K562 (cell line): ENCODE measurements at regions not wholly inside any gene's neighbourhood (a gene's known extent, or its start where the extent isn't known, plus 50 kb on each side); places are given as distances from the start of the nearest gene placed in this dataset.
A peak's percentile ranks its signal among the peaks of the same experiment; 100 is the strongest.

Experiments used
- ARNT ChIP-seq, 2 experiments: fragments of 450-650 bp; IDR thresholded peaks; 2 replicates each; pipeline ENCODE4 v1.6.1; 2016; ENCODE audit warnings: mild to moderate bottlenecking in 1 of 2
- BRF1 ChIP-seq: IDR thresholded peaks from 3 replicates; pipeline ENCODE4 v1.6.1; 2011; ENCODE audit warnings: borderline replicate concordance, mild to moderate bottlenecking; ENCODE audit not compliant: insufficient read length; ENCODE audit errors: extremely low read depth
- ELF2 ChIP-seq: fragments of 250-450 bp; sonication (Bioruptor Pico); IDR thresholded peaks from 2 replicates; pipeline ENCODE4 v1.5.0; 2021; ENCODE audit warnings: mild to moderate bottlenecking
- GTF2F1 ChIP-seq: IDR thresholded peaks from 2 replicates; pipeline ENCODE4 v1.6.1; 2011; ENCODE audit warnings: low read depth, low read length, improper control_type of control experiment
- HCFC1 ChIP-seq: IDR thresholded peaks from 2 replicates; pipeline ENCODE4 v1.6.1; 2012; ENCODE audit warnings: low read depth, low read length, improper control_type of control experiment
- MTA1 ChIP-seq: fragments of 450-650 bp; IDR thresholded peaks from 2 replicates; pipeline ENCODE4 v1.6.1; 2017; ENCODE audit warnings: borderline replicate concordance
- MXI1 ChIP-seq: IDR thresholded peaks from 2 replicates; pipeline ENCODE4 v1.6.1; 2011; ENCODE audit warnings: low read depth, mild to moderate bottlenecking, improper control_type of control experiment, low read length
- PML ChIP-seq: IDR thresholded peaks from 2 replicates; pipeline ENCODE4 v1.6.1; 2012; ENCODE audit warnings: low read length, inconsistent platforms
- RBM34 ChIP-seq: fragments of 200-400 bp; formaldehyde crosslinking; IDR thresholded peaks from 2 replicates; pipeline ENCODE4 v1.6.1; 2018; ENCODE audit warnings: low read length, borderline replicate concordance; ENCODE audit not compliant: insufficient read depth
- RFX7 ChIP-seq: fragments of 250-450 bp; sonication (Bioruptor Pico); IDR thresholded peaks from 2 replicates; pipeline ENCODE4 v1.5.1; 2021; ENCODE audit warnings: mild to moderate bottlenecking
- RNF2 ChIP-seq: sonication (generic); IDR thresholded peaks from 2 replicates; pipeline ENCODE4 v1.6.1; 2016
- YY1 ChIP-seq, 3 experiments: IDR thresholded peaks; 2 replicates each; pipeline ENCODE4 v1.6.1; 2011; ENCODE audit warnings: low read length in 2 of 3, mild to moderate bottlenecking in 2 of 3, moderate library complexity in 2 of 3, borderline replicate concordance in 1 of 3, control low read depth in 1 of 3, low read depth in 1 of 3; ENCODE audit not compliant: insufficient read depth in 3 of 3, insufficient replicate concordance in 2 of 3, control insufficient read depth in 1 of 3, insufficient read length in 1 of 3; ENCODE audit errors: extremely low read depth in 1 of 3
- ZNF316 ChIP-seq: fragments of 450-650 bp; IDR thresholded peaks from 2 replicates; pipeline ENCODE4 v1.6.1; 2016
- ZNF764 ChIP-seq: fragments of 250-450 bp; sonication (Bioruptor Pico); IDR thresholded peaks from 2 replicates; pipeline ENCODE4 v1.4.0; 2020; ENCODE audit warnings: low read depth, mild to moderate bottlenecking, moderate library complexity
- TF ChIP-seq, protein P1 (sequence below): fragments of 200-800 bp; sonication (Bioruptor generic); IDR thresholded peaks from 2 replicates; pipeline ENCODE4 v1.6.1; 2017; ENCODE audit warnings: missing genetic modification characterization, missing compliant biosample characterization
- TF ChIP-seq, protein P2 (sequence below): fragments of 450-650 bp; IDR thresholded peaks from 2 replicates; pipeline ENCODE4 v1.7.1; 2018; ENCODE audit warnings: mild to moderate bottlenecking, low read depth; ENCODE audit not compliant: partially characterized antibody
- TF ChIP-seq, protein P3 (sequence below): IDR thresholded peaks from 2 replicates; pipeline ENCODE4 v1.6.1; 2014; ENCODE audit warnings: antibody characterized with exemption
- TF ChIP-seq, protein P4 (sequence below): fragments of 450-650 bp; IDR thresholded peaks from 2 replicates; pipeline ENCODE4 v1.6.1; 2016; ENCODE audit warnings: antibody characterized with exemption
- TF ChIP-seq, protein P5 (sequence below): fragments of 450-650 bp; IDR thresholded peaks from 2 replicates; pipeline ENCODE4 v1.6.1; 2017; ENCODE audit warnings: mild to moderate bottlenecking, moderate library complexity

DNA sequence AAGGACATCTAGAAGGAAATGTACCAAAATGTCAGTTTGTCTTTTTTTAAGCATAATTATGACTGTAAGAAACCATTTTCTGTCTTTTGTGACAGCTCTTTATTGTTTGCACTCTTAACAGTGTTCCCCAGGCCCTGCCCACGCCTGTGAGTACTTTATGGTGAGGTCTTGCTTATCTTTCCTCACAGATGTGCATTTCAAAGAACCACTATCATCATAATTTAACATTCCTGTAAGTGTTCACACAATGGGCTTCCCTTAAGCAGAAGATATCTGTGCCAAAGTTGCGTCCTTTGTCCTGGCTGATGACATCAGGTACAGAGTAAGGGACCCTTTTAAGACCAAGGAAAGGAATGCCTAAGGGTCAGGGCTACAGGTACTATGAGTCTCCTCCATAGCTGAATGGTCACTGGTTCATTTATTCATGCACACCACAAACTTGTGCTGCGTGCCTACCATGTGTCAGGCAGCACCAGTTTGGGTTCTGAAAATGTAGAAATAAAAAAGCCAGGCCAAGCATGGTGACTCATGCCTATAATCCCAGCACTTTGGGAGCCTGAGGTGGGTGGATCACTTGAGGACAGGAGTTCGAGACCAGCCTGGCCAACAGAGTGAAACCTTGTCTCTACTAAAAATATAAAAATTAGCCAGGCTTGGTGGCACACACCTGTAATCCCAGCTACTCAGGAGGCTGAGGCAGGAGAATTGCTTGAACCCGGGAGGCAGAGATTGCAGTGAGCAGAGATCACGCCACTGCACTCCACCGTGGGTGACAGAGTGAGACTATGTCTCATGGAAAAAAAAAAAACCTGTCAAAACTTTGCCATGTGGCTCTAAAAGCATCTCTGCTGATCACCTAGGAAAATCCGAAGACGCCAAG lies 55.4 kb upstream of the NLK start (continued):
- TF ChIP-seq, protein P1, sequence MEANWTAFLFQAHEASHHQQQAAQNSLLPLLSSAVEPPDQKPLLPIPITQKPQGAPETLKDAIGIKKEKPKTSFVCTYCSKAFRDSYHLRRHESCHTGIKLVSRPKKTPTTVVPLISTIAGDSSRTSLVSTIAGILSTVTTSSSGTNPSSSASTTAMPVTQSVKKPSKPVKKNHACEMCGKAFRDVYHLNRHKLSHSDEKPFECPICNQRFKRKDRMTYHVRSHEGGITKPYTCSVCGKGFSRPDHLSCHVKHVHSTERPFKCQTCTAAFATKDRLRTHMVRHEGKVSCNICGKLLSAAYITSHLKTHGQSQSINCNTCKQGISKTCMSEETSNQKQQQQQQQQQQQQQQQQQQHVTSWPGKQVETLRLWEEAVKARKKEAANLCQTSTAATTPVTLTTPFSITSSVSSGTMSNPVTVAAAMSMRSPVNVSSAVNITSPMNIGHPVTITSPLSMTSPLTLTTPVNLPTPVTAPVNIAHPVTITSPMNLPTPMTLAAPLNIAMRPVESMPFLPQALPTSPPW (CRISPR knock-in tag): 0 out of 2 replicates have a peak, but pooled peaks have one; percentile 45
- TF ChIP-seq RNF2 (peak; percentile 92), ARNT (IDR thresholded peaks at IDR 0.05) (peak; percentile 74 to 97), GTF2F1 (no peak), HCFC1 (no peak), ZNF764 (no peak), ELF2 (no peak), ZNF316 (peak; percentile 50), PML (peak; percentile 97), MXI1 (peak; percentile 57; the same call in 1 of the 2 replicates), BRF1 (no peak), MTA1 (peak; percentile 85), YY1 (IDR thresholded peaks at IDR 0.05; ENCODE audit: borderline replicate concordance in 1 of 3, control insufficient read depth in 1 of 3, extremely low read depth in 1 of 3, insufficient read depth in 3 of 3, insufficient read length in 1 of 3, insufficient replicate concordance in 2 of 3, low read depth in 1 of 3, low read length in 2 of 3) (peak in 1 of 3 experiments; percentile 36), RBM34 (no peak), RFX7 (no peak)
- TF ChIP-seq, protein P2, sequence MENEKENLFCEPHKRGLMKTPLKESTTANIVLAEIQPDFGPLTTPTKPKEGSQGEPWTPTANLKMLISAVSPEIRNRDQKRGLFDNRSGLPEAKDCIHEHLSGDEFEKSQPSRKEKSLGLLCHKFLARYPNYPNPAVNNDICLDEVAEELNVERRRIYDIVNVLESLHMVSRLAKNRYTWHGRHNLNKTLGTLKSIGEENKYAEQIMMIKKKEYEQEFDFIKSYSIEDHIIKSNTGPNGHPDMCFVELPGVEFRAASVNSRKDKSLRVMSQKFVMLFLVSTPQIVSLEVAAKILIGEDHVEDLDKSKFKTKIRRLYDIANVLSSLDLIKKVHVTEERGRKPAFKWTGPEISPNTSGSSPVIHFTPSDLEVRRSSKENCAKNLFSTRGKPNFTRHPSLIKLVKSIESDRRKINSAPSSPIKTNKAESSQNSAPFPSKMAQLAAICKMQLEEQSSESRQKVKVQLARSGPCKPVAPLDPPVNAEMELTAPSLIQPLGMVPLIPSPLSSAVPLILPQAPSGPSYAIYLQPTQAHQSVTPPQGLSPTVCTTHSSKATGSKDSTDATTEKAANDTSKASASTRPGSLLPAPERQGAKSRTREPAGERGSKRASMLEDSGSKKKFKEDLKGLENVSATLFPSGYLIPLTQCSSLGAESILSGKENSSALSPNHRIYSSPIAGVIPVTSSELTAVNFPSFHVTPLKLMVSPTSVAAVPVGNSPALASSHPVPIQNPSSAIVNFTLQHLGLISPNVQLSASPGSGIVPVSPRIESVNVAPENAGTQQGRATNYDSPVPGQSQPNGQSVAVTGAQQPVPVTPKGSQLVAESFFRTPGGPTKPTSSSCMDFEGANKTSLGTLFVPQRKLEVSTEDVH: peak; percentile 60
- TF ChIP-seq, protein P3, sequence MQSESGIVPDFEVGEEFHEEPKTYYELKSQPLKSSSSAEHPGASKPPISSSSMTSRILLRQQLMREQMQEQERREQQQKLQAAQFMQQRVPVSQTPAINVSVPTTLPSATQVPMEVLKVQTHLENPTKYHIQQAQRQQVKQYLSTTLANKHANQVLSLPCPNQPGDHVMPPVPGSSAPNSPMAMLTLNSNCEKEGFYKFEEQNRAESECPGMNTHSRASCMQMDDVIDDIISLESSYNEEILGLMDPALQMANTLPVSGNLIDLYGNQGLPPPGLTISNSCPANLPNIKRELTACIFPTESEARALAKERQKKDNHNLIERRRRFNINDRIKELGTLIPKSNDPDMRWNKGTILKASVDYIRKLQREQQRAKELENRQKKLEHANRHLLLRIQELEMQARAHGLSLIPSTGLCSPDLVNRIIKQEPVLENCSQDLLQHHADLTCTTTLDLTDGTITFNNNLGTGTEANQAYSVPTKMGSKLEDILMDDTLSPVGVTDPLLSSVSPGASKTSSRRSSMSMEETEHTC: no peak; the same call in 1 of the 2 replicates
- TF ChIP-seq, protein P4, sequence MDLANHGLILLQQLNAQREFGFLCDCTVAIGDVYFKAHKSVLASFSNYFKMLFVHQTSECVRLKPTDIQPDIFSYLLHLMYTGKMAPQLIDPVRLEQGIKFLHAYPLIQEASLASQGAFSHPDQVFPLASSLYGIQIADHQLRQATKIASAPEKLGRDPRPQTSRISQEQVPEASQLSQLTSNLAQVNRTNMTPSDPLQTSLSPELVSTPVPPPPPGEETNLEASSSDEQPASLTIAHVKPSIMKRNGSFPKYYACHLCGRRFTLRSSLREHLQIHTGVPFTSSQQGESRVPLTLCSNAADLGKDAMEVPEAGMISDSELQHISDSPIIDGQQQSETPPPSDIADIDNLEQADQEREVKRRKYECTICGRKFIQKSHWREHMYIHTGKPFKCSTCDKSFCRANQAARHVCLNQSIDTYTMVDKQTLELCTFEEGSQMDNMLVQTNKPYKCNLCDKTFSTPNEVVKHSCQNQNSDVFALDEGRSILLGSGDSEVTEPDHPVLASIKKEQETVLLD: peak; percentile 86
- TF ChIP-seq, protein P5, sequence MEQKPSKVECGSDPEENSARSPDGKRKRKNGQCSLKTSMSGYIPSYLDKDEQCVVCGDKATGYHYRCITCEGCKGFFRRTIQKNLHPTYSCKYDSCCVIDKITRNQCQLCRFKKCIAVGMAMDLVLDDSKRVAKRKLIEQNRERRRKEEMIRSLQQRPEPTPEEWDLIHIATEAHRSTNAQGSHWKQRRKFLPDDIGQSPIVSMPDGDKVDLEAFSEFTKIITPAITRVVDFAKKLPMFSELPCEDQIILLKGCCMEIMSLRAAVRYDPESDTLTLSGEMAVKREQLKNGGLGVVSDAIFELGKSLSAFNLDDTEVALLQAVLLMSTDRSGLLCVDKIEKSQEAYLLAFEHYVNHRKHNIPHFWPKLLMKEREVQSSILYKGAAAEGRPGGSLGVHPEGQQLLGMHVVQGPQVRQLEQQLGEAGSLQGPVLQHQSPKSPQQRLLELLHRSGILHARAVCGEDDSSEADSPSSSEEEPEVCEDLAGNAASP: no peak
